GM18502 (cell line): ENCODE measurements at regions not wholly inside any gene's neighbourhood (a gene's known extent, or its start where the extent isn't known, plus 50 kb on each side); places are given as distances from the start of the nearest gene placed in this dataset.

Experiments
- ATAC-seq: cut with Tn5 transposase; IDR thresholded peaks from one replicate; pipeline ENCODE4 v1.9.1; 2021; ENCODE audit warnings: mild to moderate bottlenecking; ENCODE audit not compliant: unreplicated experiment, poor library complexity

GRCh38 chr2:42914314-42914713, 121.9 kb upstream of the HAAO start:
- ATAC-seq = no peak

DNA sequence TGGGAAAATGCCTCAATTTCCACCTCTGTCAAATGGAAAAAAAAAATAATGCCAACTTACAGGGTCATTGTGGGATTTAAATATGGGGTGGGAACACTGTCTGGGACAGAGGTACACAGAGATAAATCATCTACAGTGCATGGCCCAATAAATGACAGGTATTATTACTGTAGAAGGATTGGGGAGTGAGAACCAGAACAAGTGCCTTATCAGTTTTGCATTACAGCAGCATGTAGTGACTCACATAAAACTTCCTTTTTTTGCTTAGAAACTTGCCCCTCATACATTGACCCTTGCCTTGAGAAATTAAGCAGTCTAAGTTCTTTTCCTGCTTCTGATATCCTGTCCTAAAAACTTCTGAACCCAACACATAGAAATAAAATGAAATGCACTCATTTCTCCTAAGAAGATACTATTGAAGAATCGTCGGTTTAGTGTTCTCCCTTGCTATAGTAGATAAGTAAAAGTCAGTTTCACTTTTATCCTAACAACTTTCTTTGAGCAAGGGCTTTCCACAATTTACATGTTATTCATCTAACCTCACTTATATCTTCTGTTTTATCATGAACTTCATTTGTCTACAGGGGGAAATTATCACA, 121.0 kb upstream of the HAAO start:
- ATAC-seq = no peak

DNA sequence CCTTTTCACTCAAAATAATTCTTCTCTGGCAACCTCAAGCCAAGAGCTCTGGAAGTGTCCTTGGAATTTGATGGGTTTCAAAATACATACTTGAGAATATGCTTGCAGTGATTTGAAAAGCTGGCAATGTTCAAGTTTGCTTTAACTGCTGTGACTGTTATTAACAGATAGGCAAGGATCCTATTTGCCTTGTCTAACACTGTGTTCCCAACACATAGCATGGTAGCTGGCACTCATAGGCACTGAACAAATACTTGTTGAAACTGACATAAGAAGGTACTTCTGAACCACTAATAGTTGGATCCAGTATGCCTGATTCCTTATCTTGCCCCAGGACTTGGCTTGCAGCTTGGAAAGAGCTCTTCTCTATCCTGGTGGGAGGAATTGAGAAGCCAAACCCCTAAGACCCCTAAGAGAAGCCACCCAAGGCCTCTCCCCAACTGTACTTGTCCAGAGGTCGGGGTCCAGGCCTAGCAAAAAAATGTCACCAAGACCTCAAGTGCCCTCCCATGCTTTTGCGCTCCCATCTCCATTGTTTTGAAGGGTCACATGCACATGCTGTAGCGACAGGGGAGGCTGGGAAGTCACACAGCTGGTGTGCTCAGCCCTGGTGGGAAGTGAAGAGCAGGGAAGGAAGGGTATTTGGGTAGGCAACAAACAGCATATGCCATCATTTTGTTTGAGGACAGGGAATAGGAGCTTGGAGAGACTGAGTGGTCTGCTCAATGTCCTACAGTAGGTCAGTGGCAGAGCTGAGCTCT, 118.4 kb upstream of the HAAO start:
- no peak for ATAC-seq

DNA sequence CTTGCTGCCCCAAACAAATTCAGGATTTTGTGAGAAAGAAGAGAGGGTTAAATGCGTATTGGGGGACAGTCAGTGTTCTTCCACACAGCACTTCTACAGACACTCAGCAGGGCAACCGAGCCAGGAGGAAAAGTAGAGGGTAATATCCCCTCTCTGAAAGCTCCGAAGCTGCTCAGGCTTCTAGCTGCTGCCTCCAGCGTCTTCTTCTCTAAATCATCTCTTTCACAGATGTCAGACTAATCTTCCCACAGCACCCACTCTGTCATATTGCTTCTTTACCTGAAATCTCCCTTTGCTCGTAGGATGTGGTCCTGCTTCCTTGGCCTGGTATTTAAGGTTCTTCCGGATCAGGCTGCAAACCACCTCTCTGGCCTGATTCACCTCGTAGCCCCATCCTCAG, 117.6 kb upstream of the HAAO start:
- ATAC-seq = no peak

- no peak for ATAC-seq
Observed at GRCh38 chr2:42908518-42909200, 116.3 kb upstream of the HAAO start.

DNA sequence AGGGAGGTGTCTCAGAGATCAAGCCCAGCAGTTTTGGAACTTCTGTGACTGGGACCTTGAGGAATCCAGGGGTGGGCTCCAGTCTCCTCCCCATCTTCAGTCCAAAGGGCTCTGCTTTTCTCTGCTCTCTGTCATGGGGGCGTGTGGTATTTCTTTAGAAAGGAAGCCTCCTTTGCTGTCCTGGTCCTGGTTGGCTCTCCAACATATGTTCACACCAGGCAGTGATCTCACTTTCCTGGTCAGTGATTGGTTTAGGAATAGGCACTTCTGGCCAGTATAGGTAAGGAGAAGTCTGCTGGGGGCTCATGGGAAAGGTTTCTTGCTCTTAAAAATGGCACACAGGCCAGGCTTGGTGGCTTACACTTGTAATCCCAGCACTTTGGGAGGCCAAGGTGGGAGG, 115.5 kb upstream of the HAAO start:
- no peak for ATAC-seq

GRCh38 chr2:42906557-42907411, 114.4 kb upstream of the HAAO start:
- peak; percentile 52 for ATAC-seq

DNA sequence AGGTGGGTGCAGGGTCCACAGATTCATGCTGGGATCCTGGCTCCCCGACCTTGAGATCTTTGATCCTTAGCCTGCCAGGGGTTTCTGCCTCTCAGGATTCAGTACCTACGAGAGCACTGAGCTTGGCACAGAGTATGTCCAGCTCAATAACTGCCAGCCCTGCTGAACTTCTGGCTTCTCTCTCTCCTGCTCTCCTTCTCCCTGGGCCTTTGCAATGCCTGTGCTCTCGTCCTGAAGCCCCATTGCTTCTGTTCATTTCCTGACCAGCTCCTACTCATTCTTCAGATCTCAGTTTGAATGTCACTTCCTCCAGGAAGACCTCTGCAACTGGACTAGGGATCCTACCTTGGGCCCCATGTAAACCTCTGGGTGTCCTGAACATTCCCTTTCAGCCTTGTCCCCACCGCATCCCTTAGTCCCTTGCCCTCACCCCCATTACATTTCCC, 113.8 kb upstream of the HAAO start:
- ATAC-seq = no peak

- no peak for ATAC-seq
Observed at GRCh38 chr2:42905341-42906110, 113.1 kb upstream of the HAAO start.

- no peak for ATAC-seq
Observed at GRCh38 chr2:42904576-42904876, 112.1 kb upstream of the HAAO start.

DNA sequence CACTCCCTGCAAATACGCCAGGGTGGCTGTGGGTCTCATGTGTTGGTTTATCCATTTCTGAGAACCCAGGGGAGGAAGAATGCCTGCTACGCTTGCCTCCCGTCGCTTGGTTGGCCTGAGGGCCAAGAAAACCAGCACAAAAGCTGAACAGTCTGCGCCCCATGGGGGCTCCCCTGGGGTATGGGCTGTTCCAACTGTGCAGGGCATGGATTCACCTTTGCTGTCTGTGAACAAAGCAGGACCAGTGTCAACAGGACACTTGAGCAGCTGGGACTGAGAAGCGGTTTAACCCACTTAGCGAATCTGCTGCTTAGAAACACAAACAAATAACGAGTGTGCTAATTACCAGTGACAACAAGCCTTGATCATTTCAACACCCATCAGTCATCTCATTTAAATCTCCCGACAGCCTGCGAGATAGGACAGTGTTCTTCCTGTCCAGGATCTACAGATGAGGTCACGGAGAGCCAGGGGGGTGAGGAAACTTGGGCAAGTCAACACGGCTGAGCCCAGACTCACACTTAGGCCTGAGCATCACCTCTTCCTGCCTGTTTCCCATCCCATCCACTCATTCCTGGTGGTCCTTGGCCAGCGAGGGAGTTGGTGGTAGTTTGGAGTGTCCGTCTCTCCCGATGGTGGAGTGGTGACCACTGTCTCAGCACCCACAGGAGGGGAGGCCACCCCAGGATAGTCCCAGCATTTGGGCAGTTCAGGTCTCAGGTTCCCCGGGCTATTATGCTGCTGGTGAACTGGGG, 111.6 kb upstream of the HAAO start:
- no peak for ATAC-seq

DNA sequence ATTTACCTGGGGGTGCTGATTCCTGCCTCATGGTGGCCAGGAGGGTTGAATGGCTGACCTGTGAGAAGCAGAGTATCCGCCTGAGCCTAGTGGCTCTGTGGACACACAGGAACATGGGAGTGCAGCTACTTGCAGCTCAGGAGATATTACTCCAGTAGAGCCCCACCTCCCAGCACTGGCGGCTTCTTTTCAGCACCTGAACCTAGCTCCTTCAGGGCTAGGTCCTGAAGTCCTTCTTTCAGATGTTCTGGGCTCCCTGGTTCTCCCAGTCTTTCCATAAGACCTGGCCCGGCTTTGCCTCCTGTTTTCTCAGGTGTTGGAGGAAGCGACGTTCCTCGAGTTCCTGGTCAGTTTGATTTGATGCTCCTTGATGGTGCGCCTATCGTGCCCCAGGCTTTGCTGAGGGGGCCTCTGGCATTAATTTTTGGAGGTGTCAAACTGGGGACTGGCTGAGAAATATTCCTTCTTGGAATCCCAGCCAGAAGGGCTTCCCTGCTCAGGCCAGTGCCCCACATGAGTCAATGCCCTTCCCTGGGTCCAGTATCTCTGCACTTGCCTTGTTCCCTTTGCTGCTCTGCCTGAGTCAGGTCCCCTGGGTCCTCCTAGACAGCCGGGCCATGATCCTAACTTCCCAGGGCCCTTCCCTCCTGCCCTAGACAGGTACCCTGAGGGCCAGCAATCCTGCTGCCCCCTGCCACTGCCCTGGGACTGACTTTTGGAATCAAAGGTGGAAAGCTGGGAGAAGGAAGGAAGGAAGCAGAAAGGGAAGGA, 110.7 kb upstream of the HAAO start:
- no peak for ATAC-seq

DNA sequence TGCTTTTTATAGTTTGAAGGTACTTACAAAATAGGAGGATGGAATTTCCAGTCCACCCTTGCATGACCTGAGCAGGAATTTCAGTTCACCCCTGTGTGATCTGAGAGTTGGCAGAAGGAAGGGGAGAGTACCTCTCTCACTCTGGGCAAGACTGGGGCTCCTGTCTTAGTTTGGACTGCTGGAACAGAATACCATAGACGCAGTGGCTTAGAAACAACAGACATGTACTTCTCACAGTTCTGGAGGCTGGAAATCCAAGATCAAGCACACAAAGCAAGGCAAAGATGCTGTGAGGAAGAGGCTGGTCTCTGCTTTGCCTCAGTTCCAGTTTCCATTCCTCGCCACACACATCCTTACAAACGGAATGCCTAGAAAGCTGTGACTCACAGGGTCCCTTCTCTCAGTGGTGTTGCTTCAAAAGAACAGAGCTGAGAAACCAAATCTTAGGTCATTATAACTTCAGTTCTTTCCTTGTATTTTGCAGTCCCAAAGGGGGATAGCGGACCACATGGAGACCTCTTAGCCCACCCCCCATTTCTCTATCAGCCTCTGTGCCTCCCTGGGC, 108.8 kb upstream of the HAAO start:
- ATAC-seq = no peak

GRCh38 chr2:42900289-42900891, 108.0 kb upstream of the HAAO start:
- no peak for ATAC-seq

GRCh38 chr2:42897358-42897757, 105.0 kb upstream of the HAAO start:
- ATAC-seq = no peak

DNA sequence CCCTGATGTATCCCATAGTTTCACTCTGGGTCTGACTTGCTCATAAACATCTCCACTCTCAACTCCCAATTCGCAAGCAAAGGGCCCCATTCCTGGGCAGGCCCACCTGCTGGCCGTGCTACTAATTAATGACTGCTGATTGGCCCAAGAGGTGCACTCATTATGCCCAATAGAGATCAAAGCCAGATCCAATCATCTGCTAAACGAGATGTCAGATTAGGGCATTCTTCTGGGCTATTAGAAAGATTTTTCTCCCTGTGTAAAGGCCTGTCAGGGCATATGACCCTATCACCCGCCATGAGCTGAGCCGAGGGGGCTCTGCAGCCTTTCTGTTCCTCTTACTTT, 103.4 kb upstream of the HAAO start:
- ATAC-seq = no peak

DNA sequence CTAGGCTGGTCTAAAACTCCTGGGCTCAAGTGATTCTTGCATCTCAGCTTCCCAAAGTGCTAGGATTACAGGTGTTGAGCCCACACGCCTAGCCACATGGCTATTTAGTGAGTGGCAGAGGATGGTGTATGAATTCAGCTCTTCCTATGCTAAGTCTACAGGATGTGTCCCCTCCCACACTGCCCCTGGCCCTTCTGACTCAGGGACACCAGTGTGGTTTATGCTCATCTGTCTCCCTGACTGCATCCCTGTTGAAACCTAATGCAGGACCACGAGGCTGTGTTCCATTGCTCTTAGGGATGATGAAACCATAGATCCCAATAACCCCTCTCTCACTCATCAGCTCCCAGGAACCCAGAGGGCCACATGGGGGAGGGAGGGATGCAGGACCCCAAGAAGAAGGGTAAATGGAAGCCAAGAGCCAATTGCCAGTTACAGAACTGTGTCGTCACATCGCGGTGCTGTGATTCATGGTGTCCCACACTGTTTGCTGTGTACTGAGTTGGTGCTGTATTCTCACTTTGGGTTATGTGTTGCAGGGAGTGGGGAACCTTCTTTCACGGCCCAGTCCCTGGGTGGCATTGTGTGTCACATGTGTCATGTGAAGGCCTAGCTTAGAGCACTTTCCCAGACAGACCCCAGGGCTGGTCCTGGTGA, 102.9 kb upstream of the HAAO start:
- no peak for ATAC-seq
